WTC11 (cell line): ENCODE measurements at regions not wholly inside any gene's neighbourhood (a gene's known extent, or its start where the extent isn't known, plus 50 kb on each side); places are given as distances from the start of the nearest gene placed in this dataset.

ENCODE experiments used
- FOXK1 ChIP-seq: sonication (generic); formaldehyde crosslinking; IDR thresholded peaks from 2 replicates; pipeline ENCODE4 v1.8.0; 2022; ENCODE audit warnings: mild to moderate bottlenecking, moderate library complexity, missing genetic modification reagents
- NFE2L1 ChIP-seq: sonication (generic); formaldehyde crosslinking; IDR thresholded peaks from 2 replicates; pipeline ENCODE4 v1.8.1; 2023; ENCODE audit warnings: missing genetic modification reagents
- ZNF416 ChIP-seq: fragments of 250-450 bp; sonication (Bioruptor Pico); IDR thresholded peaks from 2 replicates; pipeline ENCODE4 v1.9.0; 2021; ENCODE audit warnings: mild to moderate bottlenecking, inconsistent platforms
- TF ChIP-seq, protein P1 (sequence below): fragments of 200-600 bp; IDR thresholded peaks from 2 replicates; pipeline ENCODE4 v1.8.0; 2022; ENCODE audit warnings: antibody characterized with exemption
- TF ChIP-seq, protein P2 (sequence below): sonication (generic); formaldehyde crosslinking; IDR thresholded peaks from 2 replicates; pipeline ENCODE4 v1.8.1; 2022; ENCODE audit warnings: mild to moderate bottlenecking, moderate library complexity, missing genetic modification reagents

DNA sequence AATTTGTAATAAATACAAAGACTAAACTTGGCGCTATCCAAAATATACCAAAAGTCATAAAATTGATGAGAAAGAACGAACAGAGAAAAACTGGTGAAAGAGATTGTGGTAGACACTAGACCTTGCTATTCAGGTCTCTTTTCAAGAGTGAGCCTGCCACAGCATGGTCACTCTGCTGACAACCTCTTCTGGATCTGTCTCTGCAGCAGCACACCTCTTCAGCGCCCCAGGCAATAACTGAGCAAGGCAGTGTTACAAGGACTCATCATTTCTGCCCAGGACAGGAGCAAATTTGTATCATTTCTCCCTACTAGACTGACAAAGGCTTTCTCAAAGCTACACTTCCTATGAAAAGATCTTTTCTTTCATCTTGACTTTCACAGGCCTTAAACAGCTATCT lies 976.0 kb downstream of the DNAJB9 start:
- TF ChIP-seq ZNF416 (CRISPR knock-in tag) (no peak), FOXK1 (CRISPR knock-in tag) (no peak), NFE2L1 (CRISPR knock-in tag) (no peak)
- TF ChIP-seq, protein P1, sequence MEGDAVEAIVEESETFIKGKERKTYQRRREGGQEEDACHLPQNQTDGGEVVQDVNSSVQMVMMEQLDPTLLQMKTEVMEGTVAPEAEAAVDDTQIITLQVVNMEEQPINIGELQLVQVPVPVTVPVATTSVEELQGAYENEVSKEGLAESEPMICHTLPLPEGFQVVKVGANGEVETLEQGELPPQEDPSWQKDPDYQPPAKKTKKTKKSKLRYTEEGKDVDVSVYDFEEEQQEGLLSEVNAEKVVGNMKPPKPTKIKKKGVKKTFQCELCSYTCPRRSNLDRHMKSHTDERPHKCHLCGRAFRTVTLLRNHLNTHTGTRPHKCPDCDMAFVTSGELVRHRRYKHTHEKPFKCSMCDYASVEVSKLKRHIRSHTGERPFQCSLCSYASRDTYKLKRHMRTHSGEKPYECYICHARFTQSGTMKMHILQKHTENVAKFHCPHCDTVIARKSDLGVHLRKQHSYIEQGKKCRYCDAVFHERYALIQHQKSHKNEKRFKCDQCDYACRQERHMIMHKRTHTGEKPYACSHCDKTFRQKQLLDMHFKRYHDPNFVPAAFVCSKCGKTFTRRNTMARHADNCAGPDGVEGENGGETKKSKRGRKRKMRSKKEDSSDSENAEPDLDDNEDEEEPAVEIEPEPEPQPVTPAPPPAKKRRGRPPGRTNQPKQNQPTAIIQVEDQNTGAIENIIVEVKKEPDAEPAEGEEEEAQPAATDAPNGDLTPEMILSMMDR: no peak
- TF ChIP-seq, protein P2, sequence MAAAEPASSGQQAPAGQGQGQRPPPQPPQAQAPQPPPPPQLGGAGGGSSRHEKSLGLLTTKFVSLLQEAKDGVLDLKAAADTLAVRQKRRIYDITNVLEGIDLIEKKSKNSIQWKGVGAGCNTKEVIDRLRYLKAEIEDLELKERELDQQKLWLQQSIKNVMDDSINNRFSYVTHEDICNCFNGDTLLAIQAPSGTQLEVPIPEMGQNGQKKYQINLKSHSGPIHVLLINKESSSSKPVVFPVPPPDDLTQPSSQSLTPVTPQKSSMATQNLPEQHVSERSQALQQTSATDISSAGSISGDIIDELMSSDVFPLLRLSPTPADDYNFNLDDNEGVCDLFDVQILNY (CRISPR knock-in tag): no peak
